H1 (cell line): ENCODE measurements at regions not wholly inside any gene's neighbourhood (a gene's known extent, or its start where the extent isn't known, plus 50 kb on each side); places are given as distances from the start of the nearest gene placed in this dataset.

Experiments used
- SIX5 ChIP-seq: IDR thresholded peaks from 2 replicates; pipeline ENCODE4 v1.6.1; 2011; ENCODE audit warnings: mild to moderate bottlenecking, low read depth, low read length
- TBP ChIP-seq: IDR thresholded peaks from 2 replicates; pipeline ENCODE4 v1.6.1; 2011; ENCODE audit warnings: low read depth, low read length, improper control_type of control experiment
- ZNF274 ChIP-seq: IDR thresholded peaks from 2 replicates; pipeline ENCODE4 v1.7.0; 2012; ENCODE audit warnings: low read length, borderline replicate concordance; ENCODE audit errors: extremely low read depth

DNA sequence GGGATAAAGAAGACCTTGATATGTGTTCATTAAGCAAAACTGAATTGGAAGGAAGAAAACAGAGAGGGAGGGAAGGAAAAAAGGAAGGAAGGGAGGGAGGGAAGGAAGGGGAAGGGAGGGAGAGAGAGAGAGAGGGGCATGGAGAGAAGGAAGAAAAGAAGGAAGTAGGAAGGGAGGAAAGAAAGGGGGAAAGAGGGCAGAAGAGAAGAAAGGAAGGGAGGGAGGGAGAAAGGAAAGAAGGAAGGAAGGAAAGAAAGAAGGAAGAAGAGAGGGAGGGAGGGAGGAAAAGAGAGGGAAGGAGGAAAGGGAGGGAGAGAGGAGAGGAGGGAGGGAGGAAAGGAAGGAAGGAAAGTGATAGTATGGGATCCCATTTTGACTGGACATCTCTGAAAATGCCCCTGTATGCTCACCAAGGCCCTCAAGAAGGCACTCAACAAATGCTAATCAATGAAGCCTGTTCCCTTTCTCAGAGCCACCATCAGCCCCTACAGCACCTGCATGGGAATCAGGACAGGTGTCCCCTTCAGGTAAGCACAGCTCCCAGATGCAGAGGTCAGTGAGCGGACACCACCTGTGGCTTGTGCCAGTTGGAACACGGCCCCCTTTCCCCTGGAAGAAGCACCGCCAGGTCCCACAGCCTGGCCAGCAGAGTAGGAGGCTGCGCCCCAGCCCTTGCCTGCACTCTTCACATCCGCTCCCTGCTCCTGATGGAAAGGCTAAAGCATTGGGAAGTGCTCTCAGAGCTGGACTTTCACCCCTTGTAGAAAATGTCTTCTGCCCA lies 161.4 kb upstream of the DIO3 start (continued):
- TF ChIP-seq ZNF274 (no peak), SIX5 (no peak), TBP (no peak)
